NCI-H82 (cell line): ENCODE measurements at regions not wholly inside any gene's neighbourhood (a gene's known extent, or its start where the extent isn't known, plus 50 kb on each side); places are given as distances from the start of the nearest gene placed in this dataset.

Experiments
- DNase-seq: peaks from one replicate; lab custom pipeline; 2025; lab: John Stamatoyannopoulos, UW

- DNase-seq = no peak
Observed at GRCh38 chr16:6510261-6510660, 822.4 kb upstream of the RBFOX1 start.

- DNase-seq = no peak
Observed at GRCh38 chr16:6499413-6499812, 833.2 kb upstream of the RBFOX1 start.

- DNase-seq = no peak
Observed at GRCh38 chr16:6498858-6499257, 833.8 kb upstream of the RBFOX1 start.

DNA sequence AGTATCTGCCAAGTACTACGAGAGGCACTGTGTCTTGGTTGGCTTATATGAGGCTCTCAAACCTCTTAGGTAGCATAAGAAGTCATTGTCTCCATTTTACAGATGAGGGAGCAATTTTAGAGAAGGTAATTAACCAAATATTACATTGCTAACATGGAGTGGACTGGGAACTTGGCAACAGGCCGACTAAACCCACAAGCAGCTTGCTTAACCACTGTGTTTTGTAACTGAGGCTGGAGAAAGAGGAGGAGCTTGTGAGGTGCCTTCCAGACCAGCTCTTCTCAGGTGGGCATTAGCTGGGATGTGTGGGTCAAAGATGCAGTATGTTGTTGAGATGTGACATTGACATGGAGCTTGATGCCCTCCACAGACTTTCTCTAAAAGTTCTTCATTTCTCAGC is 835.6 kb upstream of the RBFOX1 start:
- DNase-seq = no peak

- no peak for DNase-seq
Observed at GRCh38 chr16:6495486-6496210, 837.0 kb upstream of the RBFOX1 start.

GRCh38 chr16:6494716-6495115 is 837.9 kb upstream of the RBFOX1 start:
- no peak for DNase-seq

- DNase-seq = no peak
Observed at GRCh38 chr16:6493555-6493954, 839.1 kb upstream of the RBFOX1 start.

- no peak for DNase-seq
Observed at GRCh38 chr16:6492742-6493141, 839.9 kb upstream of the RBFOX1 start.

GRCh38 chr16:6484935-6485334 is 847.7 kb upstream of the RBFOX1 start:
- no peak for DNase-seq

DNA sequence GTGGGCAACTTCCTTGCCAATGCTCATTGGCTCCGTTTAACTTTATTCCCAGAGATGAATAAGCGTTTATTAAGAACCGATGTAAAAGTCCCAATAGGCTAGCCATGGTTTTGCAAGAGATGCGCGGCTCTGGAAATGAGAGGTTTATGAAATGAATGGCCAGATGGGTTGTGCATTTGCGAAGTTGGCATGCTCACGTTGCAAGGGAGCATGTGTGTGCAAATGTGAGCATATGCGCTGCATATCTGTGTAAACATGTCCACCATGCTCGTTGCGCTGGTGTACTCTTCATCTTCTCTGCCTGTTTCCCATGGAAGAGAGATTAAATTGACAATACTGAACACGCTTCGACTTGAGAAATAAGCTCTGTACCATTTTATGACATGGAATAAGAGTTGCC is 848.6 kb upstream of the RBFOX1 start:
- DNase-seq = peak; percentile 28

DNA sequence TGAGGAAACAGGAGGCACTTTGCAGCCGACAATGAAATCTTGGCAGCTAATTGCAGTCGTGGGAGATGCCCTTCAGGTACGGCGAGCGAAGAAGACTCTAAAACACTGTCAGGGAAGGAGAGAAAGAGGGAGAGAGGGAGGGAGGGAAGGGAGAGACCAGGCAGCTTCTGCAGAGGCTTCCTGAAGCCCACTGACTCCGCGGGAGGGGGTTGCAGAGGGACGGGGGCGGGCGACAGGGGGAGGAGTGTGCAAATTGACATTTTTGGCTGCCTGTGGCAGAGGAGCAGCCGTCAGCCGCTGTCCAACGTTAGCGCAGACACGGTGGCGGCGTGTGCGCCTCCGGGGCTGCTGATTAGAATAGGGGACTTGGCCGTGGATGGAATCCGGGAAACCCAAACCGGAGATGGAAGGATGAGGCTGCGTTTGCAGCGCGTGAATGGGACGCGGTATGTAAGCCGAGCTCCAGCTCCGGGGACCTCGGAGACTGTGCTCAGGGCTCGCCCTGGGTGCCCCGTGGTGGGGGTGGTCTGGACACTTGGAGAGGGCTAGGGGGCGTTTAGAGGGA is 849.1 kb upstream of the RBFOX1 start:
- peak; percentile 60 for DNase-seq

DNA sequence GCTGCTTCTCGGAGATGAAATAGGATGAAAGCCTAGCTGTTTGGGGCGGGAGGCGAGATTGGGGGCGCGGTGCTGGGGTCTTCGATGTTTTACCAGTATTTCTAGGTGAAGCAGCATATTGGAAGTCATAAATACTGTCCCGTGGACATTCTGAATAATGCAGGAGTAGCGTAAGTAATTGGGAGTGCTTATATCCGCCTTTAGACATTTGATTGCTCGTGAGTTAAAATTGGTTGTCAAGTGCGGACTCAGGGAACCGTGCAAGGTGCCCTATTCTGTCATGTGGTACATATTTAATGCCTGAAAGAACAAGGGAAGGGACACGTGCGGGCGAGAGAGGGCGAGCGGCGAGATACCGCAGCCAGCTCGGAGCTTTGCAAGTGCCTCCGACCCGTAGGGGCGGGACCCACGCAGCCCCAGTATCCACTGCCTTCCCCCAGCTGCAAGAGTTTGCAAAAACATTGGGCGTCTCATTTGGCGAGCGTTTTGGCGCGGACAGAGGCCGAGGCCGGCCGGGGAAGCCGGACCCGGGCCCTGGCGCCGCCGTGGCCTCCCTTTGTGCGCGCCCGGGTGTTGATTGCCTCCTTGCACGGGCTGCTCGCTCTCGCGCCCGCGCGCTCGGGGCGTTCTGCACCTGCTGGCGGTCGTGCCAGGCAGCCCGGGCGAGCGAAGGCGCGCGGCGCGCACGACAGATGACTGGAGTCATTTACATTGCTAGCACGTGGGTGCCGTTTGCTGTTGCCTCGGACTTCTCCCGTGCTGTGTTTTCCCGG is 849.8 kb upstream of the RBFOX1 start:
- peak; percentile 53 for DNase-seq

DNA sequence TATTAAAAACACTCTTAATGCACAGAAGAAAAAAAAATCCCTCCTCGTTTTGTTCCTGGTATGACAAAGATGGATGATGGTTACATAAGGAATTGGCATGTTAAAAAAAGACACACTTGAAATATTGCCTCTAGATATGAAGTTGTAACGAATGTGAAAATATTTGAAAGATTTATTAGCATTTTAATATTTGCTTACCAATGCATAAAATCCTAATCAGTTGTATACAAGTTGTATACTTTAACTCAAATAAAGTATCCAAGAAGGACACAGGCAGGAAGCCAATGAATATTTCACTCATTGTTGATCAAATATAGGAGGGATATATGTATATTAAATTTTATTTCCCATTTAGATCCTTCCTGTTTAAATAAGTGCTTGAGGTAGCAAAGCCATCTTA is 850.8 kb upstream of the RBFOX1 start:
- DNase-seq = no peak

DNA sequence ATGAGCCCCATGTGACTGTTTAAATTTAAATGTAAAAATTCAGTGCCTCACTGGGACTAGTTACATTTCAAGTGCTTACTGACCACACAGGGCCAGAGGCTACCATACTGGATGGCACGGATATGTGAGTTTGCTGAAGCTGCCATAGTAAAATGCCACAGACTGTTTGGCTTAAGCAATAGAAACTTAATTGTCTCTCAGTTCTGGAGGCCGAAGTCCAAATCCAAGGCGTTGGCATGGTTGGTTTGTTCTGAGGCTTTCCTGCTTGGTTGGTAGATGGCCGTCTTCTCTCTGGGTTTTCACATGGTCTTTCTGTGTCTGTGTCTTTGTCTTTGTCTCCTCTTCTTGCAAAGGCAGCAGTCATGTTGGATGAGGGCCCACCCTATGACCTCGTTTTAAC is 878.9 kb upstream of the RBFOX1 start:
- DNase-seq = no peak

DNA sequence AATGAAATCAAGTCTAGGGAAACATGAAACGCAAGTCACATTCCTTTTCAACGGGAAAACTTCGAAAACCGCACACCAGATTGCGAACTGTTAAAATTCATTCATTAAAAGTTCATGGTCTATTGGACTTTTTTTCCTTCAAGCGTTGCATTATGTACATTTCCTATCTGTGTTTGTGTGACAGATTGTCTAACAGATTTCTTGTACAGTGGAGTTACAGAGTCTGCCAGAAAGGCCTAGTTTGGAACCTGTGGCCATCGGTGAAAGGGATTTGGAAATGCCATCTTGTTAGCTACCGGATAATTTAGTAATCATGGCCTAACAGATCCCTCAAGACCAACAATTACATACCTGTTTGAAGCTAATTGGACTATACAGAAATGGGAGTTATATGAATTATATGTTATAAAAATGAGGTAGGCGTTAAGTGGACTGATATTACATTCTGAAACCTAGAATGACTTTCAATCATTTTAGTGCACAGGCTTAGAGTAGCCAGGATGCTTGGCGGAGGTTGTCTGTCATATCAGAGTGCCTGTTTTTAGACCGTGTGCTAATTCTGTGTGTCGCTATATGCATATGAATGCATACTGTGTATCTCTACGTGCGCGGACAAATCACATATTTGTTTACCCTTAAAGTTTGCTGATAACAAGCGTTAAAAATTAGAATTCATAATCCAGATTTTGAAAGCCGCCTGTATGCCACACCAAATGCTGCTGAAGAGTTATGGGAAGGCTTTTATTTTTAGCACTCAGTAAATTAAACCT is 885.4 kb upstream of the RBFOX1 start:
- no peak for DNase-seq

- peak; percentile 68 for DNase-seq
Observed at GRCh38 chr16:6446370-6446769, 886.3 kb upstream of the RBFOX1 start.

DNA sequence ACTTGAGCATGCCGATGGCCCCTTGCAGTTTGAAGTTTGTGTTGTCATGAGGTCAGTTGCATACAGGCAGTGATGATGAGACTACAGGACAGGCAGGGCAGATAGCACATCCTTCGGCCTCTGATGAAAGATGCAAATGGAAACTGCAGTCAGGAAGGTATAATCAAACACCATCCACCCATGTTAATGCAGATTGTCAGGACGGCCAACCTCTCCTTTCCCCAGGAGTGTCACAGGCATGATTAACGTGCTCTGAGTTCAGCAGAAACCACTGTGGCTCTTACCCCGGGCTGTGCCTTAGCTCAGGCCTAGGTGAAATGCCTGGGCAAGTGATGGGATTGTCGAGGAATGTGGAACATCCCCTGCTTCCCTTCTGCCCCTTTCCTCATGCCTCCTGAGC is 893.5 kb upstream of the RBFOX1 start:
- DNase-seq = no peak

DNA sequence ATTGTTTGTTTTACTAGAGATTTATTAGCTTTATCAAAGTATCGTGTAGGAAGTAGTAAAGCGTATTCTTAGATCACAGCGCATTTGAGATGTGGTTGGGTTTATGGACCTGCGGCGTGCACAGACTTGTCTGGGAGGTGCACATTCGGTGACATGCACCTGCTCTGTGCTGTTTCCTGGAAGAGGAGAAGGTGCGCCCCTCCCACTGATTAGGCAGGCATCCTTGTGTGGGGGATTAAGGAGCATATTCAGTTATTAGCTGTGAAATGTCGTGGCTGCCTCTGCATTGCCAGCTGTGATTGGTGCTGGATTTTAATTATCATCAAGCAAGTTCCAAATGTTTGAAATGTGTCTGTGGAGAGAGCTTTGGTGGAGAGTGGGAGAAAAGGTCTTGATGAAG is 903.8 kb upstream of the RBFOX1 start:
- peak; percentile 47 for DNase-seq

DNA sequence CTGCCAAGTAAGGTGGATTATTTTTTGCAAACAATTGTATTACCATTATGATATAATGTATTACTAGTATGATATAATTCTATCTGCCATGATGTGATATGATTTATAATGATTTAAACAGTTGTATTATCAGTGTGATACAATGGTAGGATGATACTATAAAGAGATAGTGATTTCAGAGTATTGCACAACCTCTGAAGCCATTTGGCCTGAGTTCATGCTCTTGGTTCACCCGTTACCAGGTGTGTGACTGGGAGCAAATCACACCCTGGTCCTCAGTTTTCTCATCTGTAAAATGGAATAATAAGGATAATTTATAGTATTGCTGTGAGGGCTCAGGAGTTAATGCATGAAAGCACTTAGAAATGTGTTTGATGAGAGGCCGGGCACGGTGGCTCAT is 905.0 kb upstream of the RBFOX1 start:
- DNase-seq = no peak

DNA sequence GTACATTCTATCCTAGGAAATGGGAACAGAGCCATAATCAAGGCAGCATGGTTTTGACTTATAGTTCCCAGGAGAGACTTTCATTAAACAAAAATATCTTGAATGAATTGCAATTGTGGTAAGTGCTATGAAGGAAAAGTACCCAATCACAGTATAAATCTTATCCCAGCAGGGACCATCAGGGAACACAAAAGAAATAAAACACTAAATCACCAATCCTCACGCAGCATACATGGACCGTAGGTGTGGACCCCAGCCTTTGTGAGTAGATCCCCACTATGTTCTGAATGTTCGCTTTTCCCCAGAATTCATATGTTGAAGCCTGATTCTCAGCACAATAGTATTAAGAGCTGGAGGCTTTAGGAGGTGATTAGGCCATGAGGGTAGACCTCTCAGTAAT is 925.0 kb upstream of the RBFOX1 start:
- no peak for DNase-seq

GRCh38 chr16:6406028-6406427 is 926.6 kb upstream of the RBFOX1 start:
- no peak for DNase-seq

- peak; percentile 75 for DNase-seq
Observed at GRCh38 chr16:6382924-6383459, 949.7 kb upstream of the RBFOX1 start.
